MG63 (cell line): ENCODE measurements at regions not wholly inside any gene's neighbourhood (a gene's known extent, or its start where the extent isn't known, plus 50 kb on each side); places are given as distances from the start of the nearest gene placed in this dataset.
A peak's percentile ranks its signal among the peaks of the same experiment; 100 is the strongest.
"Not testable (repeated sequence)": the region's sequence is repeated elsewhere in the genome, so short reads cannot be mapped to it uniquely, and the experiment has no call there.

ENCODE experiments used
- DNase-seq: peaks from one replicate; pipeline ENCODE4 v3.0.0-alpha.2; 2020
- H3K27me3 ChIP-seq: fragments of 250-450 bp; sonication (Bioruptor Pico); 2 replicates; pipeline ENCODE4 v1.5.1; 2020; ENCODE audit warnings: mild to moderate bottlenecking, moderate library complexity
- H3K36me3 ChIP-seq: fragments of 250-450 bp; sonication (Bioruptor Pico); 2 replicates; pipeline ENCODE4 v1.5.1; 2020; ENCODE audit warnings: mild to moderate bottlenecking, moderate library complexity
- H3K4me3 ChIP-seq: fragments of 250-450 bp; sonication (Bioruptor Pico); 2 replicates; pipeline ENCODE4 v1.5.1; 2020; ENCODE audit warnings: mild to moderate bottlenecking, moderate library complexity
- H3K9me3 ChIP-seq: fragments of 250-450 bp; sonication (Bioruptor Pico); 2 replicates; pipeline ENCODE4 v1.5.1; 2020; ENCODE audit warnings: mild to moderate bottlenecking, moderate library complexity

- H3K27me3 ChIP-seq: no peaks in the 10 kb centered on the region
- no peak for DNase-seq
- H3K4me3 ChIP-seq: no peak overlapping the region
- H3K36me3 ChIP-seq: no peaks in the 10 kb centered on the region
- H3K9me3 ChIP-seq: no peaks in the 10 kb centered on the region
Observed at GRCh38 chr6:783966-784735, 91.2 kb upstream of the EXOC2 start.

GRCh38 chr6:782141-782540 lies 89.2 kb upstream of the EXOC2 start:
- no peak for DNase-seq
- Histone ChIP-seq H3K36me3 (no peaks in the 10 kb centered on the region), H3K27me3 (no peaks in the 10 kb centered on the region), H3K9me3 (no peaks in the 10 kb centered on the region), H3K4me3 (no peak overlapping the region)

- no peak overlapping the region for H3K4me3 ChIP-seq
- DNase-seq: no peak
- no peaks in the 10 kb centered on the region for H3K36me3 ChIP-seq
- no peaks in the 10 kb centered on the region for H3K9me3 ChIP-seq
- no peaks in the 10 kb centered on the region for H3K27me3 ChIP-seq
Observed at GRCh38 chr6:781350-781961, 88.5 kb upstream of the EXOC2 start.

GRCh38 chr6:780706-781105 lies 87.8 kb upstream of the EXOC2 start:
- Histone ChIP-seq H3K4me3 (no peak overlapping the region), H3K9me3 (no peaks in the 10 kb centered on the region), H3K27me3 (no peaks in the 10 kb centered on the region), H3K36me3 (no peaks in the 10 kb centered on the region)
- no peak for DNase-seq

GRCh38 chr6:776951-777350 lies 84.0 kb upstream of the EXOC2 start:
- H3K27me3 ChIP-seq: no peaks in the 10 kb centered on the region
- no peaks in the 10 kb centered on the region for H3K36me3 ChIP-seq

GRCh38 chr6:776528-776931 lies 83.6 kb upstream of the EXOC2 start:
- no peak for DNase-seq
- no peaks in the 10 kb centered on the region for H3K27me3 ChIP-seq

More at GRCh38 chr6:776951-777350, 84.0 kb upstream of the EXOC2 start:
- DNase-seq: no peak
- H3K9me3 ChIP-seq: no peaks in the 10 kb centered on the region
- no peak overlapping the region for H3K4me3 ChIP-seq

GRCh38 chr6:775863-776262 lies 82.9 kb upstream of the EXOC2 start:
- no peaks in the 10 kb centered on the region for H3K27me3 ChIP-seq
- H3K36me3 ChIP-seq: no peaks in the 10 kb centered on the region
- no peak overlapping the region for H3K4me3 ChIP-seq
- no peaks in the 10 kb centered on the region for H3K9me3 ChIP-seq
- DNase-seq: no peak

More at GRCh38 chr6:776528-776931, 83.6 kb upstream of the EXOC2 start:
- H3K9me3 ChIP-seq: no peaks in the 10 kb centered on the region
- H3K36me3 ChIP-seq: no peaks in the 10 kb centered on the region
- no peak overlapping the region for H3K4me3 ChIP-seq

GRCh38 chr6:771683-772082 lies 78.7 kb upstream of the EXOC2 start:
- H3K36me3 ChIP-seq, DNase-seq, H3K27me3 ChIP-seq, H3K9me3 ChIP-seq, H3K4me3 ChIP-seq: not testable (repeated sequence)

GRCh38 chr6:767755-768512 lies 75.0 kb upstream of the EXOC2 start:
- no peaks in the 10 kb centered on the region for H3K9me3 ChIP-seq
- H3K4me3 ChIP-seq: no peak overlapping the region
- DNase-seq: no peak
- H3K36me3 ChIP-seq: no peaks in the 10 kb centered on the region
- peaks cover 2% of the 10 kb centered on the region for H3K27me3 ChIP-seq

- peaks cover 2% of the 10 kb centered on the region for H3K27me3 ChIP-seq
- H3K4me3 ChIP-seq: no peak overlapping the region
- DNase-seq: no peak
- no peaks in the 10 kb centered on the region for H3K36me3 ChIP-seq
- no peaks in the 10 kb centered on the region for H3K9me3 ChIP-seq
Observed at GRCh38 chr6:766625-767024, 73.7 kb upstream of the EXOC2 start.

GRCh38 chr6:761997-762396 lies 69.1 kb upstream of the EXOC2 start:
- no peaks in the 10 kb centered on the region for H3K9me3 ChIP-seq
- no peak for DNase-seq
- H3K4me3 ChIP-seq: no peak overlapping the region
- no peaks in the 10 kb centered on the region for H3K36me3 ChIP-seq
- peaks cover under 1% of the 10 kb centered on the region for H3K27me3 ChIP-seq

GRCh38 chr6:760982-761955 lies 68.3 kb upstream of the EXOC2 start:
- Histone ChIP-seq H3K4me3 (no peak overlapping the region), H3K9me3 (no peaks in the 10 kb centered on the region), H3K27me3 (no peaks in the 10 kb centered on the region; the same call in 1 of the 2 replicates), H3K36me3 (no peaks in the 10 kb centered on the region)
- DNase-seq: no peak

GRCh38 chr6:759729-760128 lies 66.8 kb upstream of the EXOC2 start:
- Histone ChIP-seq H3K4me3 (no peak overlapping the region), H3K9me3 (no peaks in the 10 kb centered on the region), H3K36me3 (no peaks in the 10 kb centered on the region), H3K27me3 (no peaks in the 10 kb centered on the region)
- no peak for DNase-seq

GRCh38 chr6:756224-756623 lies 63.3 kb upstream of the EXOC2 start:
- Histone ChIP-seq H3K4me3 (no peak overlapping the region), H3K27me3 (no peaks in the 10 kb centered on the region), H3K9me3 (no peaks in the 10 kb centered on the region), H3K36me3 (no peaks in the 10 kb centered on the region)
- no peak for DNase-seq

GRCh38 chr6:754202-754601 lies 61.3 kb upstream of the EXOC2 start:
- no peak for DNase-seq
- Histone ChIP-seq H3K36me3 (no peaks in the 10 kb centered on the region), H3K27me3 (no peaks in the 10 kb centered on the region), H3K9me3 (no peaks in the 10 kb centered on the region), H3K4me3 (no peak overlapping the region)

- H3K27me3 ChIP-seq: no peaks in the 10 kb centered on the region
- H3K9me3 ChIP-seq: no peaks in the 10 kb centered on the region
- DNase-seq: peak; percentile 43
- H3K36me3 ChIP-seq: no peaks in the 10 kb centered on the region
- H3K4me3 ChIP-seq: no peak overlapping the region
Observed at GRCh38 chr6:753486-753885, 60.5 kb upstream of the EXOC2 start.
